Parathyroid adenoma (tissue), 2 donors: ENCODE measurements at regions not wholly inside any gene's neighbourhood (a gene's known extent, or its start where the extent isn't known, plus 50 kb on each side); places are given as distances from the start of the nearest gene placed in this dataset.
A peak's percentile ranks its signal among the peaks of the same experiment; 100 is the strongest.

Experiments
- H2AFZ ChIP-seq: fragments of 300-600 bp; sonication (generic); one replicate; pipeline ENCODE4 v1.7.0; 2017; ENCODE audit warnings: antibody characterized with exemption, mild to moderate bottlenecking
- H3K27ac ChIP-seq: fragments of 300-600 bp; sonication (generic); one replicate; pipeline ENCODE4 v1.7.0; 2017
- H3K27me3 ChIP-seq: fragments of 300-600 bp; sonication (generic); one replicate; pipeline ENCODE4 v1.7.0; 2017; ENCODE audit warnings: low read length; ENCODE audit not compliant: control insufficient read depth, insufficient read depth
- H3K36me3 ChIP-seq: fragments of 300-600 bp; sonication (generic); one replicate; pipeline ENCODE4 v1.7.0; 2017; ENCODE audit warnings: low read length; ENCODE audit not compliant: control insufficient read depth, insufficient read depth
- H3K4me1 ChIP-seq: fragments of 300-600 bp; sonication (generic); one replicate; pipeline ENCODE4 v1.7.0; 2017; ENCODE audit warnings: control low read depth
- H3K4me2 ChIP-seq: fragments of 300-600 bp; sonication (generic); one replicate; pipeline ENCODE4 v1.7.0; 2017; ENCODE audit warnings: low read length
- H3K4me3 ChIP-seq: fragments of 300-600 bp; sonication (generic); one replicate; pipeline ENCODE4 v1.7.0; 2017; ENCODE audit warnings: low read depth, low read length
- H3K79me2 ChIP-seq: fragments of 300-600 bp; sonication (generic); one replicate; pipeline ENCODE4 v1.7.0; 2017; ENCODE audit warnings: control low read depth
- H3K9ac ChIP-seq: fragments of 300-600 bp; sonication (generic); one replicate; pipeline ENCODE4 v1.7.0; 2017; ENCODE audit warnings: mild to moderate bottlenecking
- H3K9me3 ChIP-seq: fragments of 300-600 bp; sonication (generic); one replicate; pipeline ENCODE4 v1.7.0; 2017; ENCODE audit warnings: low read length; ENCODE audit not compliant: control insufficient read depth
- TF ChIP-seq, protein P1 (sequence below): fragments of 300-600 bp; sonication (generic); IDR thresholded peaks from one replicate; pipeline ENCODE4 v1.7.0; 2017; ENCODE audit warnings: antibody characterized with exemption, mild to moderate bottlenecking
- donor health status: primary hyperparathyroidism.

DNA sequence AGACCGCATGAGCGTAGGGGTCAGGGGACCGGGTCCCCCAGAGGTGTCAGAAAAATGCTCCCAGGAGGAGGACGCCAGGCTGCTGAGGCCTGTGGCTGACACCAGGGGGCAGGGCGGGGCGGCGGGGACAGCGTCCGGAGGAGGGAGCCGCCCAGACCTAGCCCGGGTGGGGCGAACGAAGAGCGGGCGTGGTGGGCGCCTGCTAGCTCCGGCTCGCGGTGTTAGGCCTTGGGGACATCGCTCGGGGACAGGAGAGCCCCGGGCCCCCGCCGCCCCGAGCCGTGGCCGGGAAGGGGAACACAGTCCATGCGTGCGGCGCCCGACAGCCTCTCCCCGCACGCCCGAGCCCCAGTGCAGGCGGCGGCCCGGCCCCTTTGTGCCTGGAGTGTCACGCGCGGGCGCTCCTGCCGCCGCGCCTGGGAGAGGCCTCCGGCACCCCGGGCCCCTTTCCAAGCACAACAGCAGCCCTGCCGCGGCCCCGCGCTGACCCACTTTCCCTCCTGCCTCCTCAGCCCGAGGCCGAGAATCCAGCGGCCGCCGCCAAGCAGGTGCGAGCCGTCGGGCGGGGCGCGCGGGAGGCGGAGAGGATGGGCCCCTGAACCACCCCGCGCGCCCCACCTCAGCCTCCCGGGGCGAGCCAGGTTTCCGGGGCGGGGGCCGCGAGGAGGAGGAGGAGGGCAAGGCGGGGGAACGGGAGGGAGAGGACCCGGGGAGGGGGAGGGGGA is 111.0 kb upstream of the KLF13 start:
- peak overlapping the region; percentile 78 for H3K4me2 ChIP-seq
- H3K4me1 ChIP-seq: no peaks in the 10 kb centered on the region
- H3K4me3 ChIP-seq: peak overlapping the region; percentile 46
- H3K36me3 ChIP-seq: no peaks in the 10 kb centered on the region
- TF ChIP-seq, protein P1, sequence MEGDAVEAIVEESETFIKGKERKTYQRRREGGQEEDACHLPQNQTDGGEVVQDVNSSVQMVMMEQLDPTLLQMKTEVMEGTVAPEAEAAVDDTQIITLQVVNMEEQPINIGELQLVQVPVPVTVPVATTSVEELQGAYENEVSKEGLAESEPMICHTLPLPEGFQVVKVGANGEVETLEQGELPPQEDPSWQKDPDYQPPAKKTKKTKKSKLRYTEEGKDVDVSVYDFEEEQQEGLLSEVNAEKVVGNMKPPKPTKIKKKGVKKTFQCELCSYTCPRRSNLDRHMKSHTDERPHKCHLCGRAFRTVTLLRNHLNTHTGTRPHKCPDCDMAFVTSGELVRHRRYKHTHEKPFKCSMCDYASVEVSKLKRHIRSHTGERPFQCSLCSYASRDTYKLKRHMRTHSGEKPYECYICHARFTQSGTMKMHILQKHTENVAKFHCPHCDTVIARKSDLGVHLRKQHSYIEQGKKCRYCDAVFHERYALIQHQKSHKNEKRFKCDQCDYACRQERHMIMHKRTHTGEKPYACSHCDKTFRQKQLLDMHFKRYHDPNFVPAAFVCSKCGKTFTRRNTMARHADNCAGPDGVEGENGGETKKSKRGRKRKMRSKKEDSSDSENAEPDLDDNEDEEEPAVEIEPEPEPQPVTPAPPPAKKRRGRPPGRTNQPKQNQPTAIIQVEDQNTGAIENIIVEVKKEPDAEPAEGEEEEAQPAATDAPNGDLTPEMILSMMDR: peak; percentile 73
- no peaks in the 10 kb centered on the region for H3K79me2 ChIP-seq
- no peak overlapping the region for H3K9ac ChIP-seq
- peak overlapping the region; percentile 75 for H2AFZ ChIP-seq
- no peaks in the 10 kb centered on the region for H3K9me3 ChIP-seq
- H3K27ac ChIP-seq: peak overlapping the region; percentile 49
- no peaks in the 10 kb centered on the region for H3K27me3 ChIP-seq

- H3K27ac ChIP-seq: no peak overlapping the region
- H3K4me2 ChIP-seq: no peak overlapping the region
- no peaks in the 10 kb centered on the region for H3K4me1 ChIP-seq
- H3K4me3 ChIP-seq: no peak overlapping the region
- H3K79me2 ChIP-seq: no peaks in the 10 kb centered on the region
- TF ChIP-seq, protein P1: no peak
- no peaks in the 10 kb centered on the region for H3K27me3 ChIP-seq
- H2AFZ ChIP-seq: no peak overlapping the region
- no peak overlapping the region for H3K9ac ChIP-seq
- H3K9me3 ChIP-seq: no peaks in the 10 kb centered on the region
- no peaks in the 10 kb centered on the region for H3K36me3 ChIP-seq
Measured at GRCh38 chr15:31216215-31216911, 110.3 kb upstream of the KLF13 start.

DNA sequence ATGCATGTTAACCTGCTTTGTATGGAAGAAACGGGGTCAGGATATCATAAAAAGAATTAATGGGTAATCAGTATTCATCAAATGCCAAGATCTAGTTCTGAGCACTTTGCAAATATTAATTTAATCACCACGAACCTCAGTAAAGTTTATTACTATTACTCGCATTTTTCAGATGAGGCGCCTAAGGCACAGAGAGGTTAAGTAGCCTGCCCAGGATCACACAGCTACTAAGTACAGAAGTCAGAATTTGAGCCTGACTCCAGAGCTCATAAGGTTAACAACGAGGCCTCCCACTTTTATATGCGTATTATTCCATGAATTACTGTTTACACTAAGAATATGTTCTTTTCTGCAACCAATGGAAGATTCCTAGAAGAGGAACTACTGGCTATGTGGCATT is 109.6 kb upstream of the KLF13 start:
- Histone ChIP-seq H3K9me3 (no peaks in the 10 kb centered on the region), H3K27me3 (no peaks in the 10 kb centered on the region), H2AFZ (no peak overlapping the region), H3K79me2 (no peaks in the 10 kb centered on the region), H3K36me3 (no peaks in the 10 kb centered on the region), H3K9ac (no peak overlapping the region), H3K4me2 (no peak overlapping the region), H3K27ac (no peak overlapping the region), H3K4me3 (no peak overlapping the region), H3K4me1 (no peaks in the 10 kb centered on the region)
- TF ChIP-seq, protein P1: no peak

DNA sequence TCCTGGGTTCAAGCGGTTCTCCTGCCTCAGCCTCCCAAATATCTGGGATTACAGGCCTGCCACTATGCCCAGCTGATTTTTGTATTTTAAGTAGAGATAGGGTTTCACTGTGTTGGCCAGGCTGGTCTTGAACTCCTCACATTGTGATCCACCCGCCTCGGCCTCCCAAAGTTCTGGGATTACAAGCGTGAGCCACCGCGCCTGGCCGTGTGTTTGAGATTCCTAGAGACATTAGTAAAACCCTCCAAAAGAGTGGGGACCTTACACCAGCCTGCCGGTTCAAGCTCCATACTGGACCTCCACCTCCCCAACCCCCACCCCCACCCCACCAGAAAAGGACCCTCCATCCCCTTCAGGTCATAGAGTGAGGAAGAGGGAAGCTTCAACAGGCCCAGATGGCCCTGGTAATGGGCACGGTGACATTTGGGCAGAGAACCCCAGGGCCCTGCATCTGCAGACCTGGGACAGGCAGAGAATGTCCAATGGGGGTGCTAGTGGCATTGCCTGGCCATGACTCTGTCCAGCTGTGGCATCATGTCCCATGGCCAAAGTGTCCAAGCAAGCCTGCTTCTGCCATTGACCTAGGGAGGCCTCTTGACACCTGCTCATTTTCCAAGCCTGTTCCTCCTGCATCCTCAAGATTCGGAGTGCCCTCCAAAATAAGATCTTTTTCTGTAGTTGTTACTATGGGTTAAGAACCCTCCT is 108.9 kb upstream of the KLF13 start:
- H3K9me3 ChIP-seq: no peaks in the 10 kb centered on the region
- H3K4me2 ChIP-seq: no peak overlapping the region
- no peaks in the 10 kb centered on the region for H3K79me2 ChIP-seq
- H3K4me3 ChIP-seq: no peak overlapping the region
- no peak overlapping the region for H3K27ac ChIP-seq
- H3K9ac ChIP-seq: no peak overlapping the region
- no peak overlapping the region for H2AFZ ChIP-seq
- H3K36me3 ChIP-seq: no peaks in the 10 kb centered on the region
- no peaks in the 10 kb centered on the region for H3K27me3 ChIP-seq
- H3K4me1 ChIP-seq: no peaks in the 10 kb centered on the region
- TF ChIP-seq, protein P1: no peak
